ENCODE measurements at regions not wholly inside any gene's neighbourhood (a gene's known extent, or its start where the extent isn't known, plus 50 kb on each side); places are given as distances from the start of the nearest gene placed in this dataset.

GRCh38 chr14:87629788-87630187 is 363.2 kb downstream of the GALC start:
- TF ChIP-seq TAF1 (IDR thresholded peaks at IDR 0.05; ENCODE audit: borderline replicate concordance, insufficient read depth, low read length) (no peak), SIN3A (IDR thresholded peaks at IDR 0.05; ENCODE audit: borderline replicate concordance, insufficient read depth, low read length) (no peak)

All from PFSK-1 (cell line).